WTC11 (cell line): ENCODE measurements at regions not wholly inside any gene's neighbourhood (a gene's known extent, or its start where the extent isn't known, plus 50 kb on each side); places are given as distances from the start of the nearest gene placed in this dataset.
"Not testable (repeated sequence)": the region's sequence is repeated elsewhere in the genome, so short reads cannot be mapped to it uniquely, and the experiment has no call there.

Experiments
- ATAC-seq: fragments of 200-7000 bp; cut with Tn5 transposase; 2 replicates; pipeline ENCODE4 v1.10.0; 2021; ENCODE audit warnings: mild to moderate bottlenecking, moderate library complexity
- CTCF ChIA-PET: fragments of 300-600 bp; sonication (Branson Sonifier 250); formaldehyde crosslinking; loops from one replicate; lab custom pipeline; 2021; ENCODE audit warnings: antibody characterized with exemption; lab: Charles Lee
- POLR2A ChIA-PET: fragments of 350-600 bp; sonication (Branson Sonifier 250); formaldehyde crosslinking; loops from one replicate; lab custom pipeline; 2021; ENCODE audit warnings: antibody characterized with exemption; lab: Charles Lee
- DNase-seq: peaks from one replicate; pipeline ENCODE4 v3.0.0; 2021; ENCODE audit warnings: low spot score
- H3K27ac Mint-ChIP-seq: 2 replicates; pipeline ENCODE4 v1.8.0; 2021; ENCODE audit warnings: mixed read lengths
- H3K27me3 Mint-ChIP-seq: 2 replicates; pipeline ENCODE4 v1.8.0; 2021; ENCODE audit warnings: low read depth, mild to moderate bottlenecking, moderate library complexity, mixed read lengths
- H3K36me3 Mint-ChIP-seq: 2 replicates; pipeline ENCODE4 v1.8.0; 2021; ENCODE audit warnings: mixed read lengths
- H3K4me1 Mint-ChIP-seq: 2 replicates; pipeline ENCODE4 v1.8.0; 2022; ENCODE audit warnings: mixed read lengths
- H3K4me3 Mint-ChIP-seq: 2 replicates; pipeline ENCODE4 v1.8.0; 2021; ENCODE audit warnings: mild to moderate bottlenecking, moderate library complexity, mixed read lengths
- H3K9me3 Mint-ChIP-seq: 2 replicates; pipeline ENCODE4 v1.8.0; 2021; ENCODE audit warnings: mixed read lengths
- AR ChIP-seq: fragments of 250-450 bp; sonication (Bioruptor Pico); IDR thresholded peaks from 2 replicates; pipeline ENCODE4 v1.9.0; 2021; ENCODE audit warnings: mild to moderate bottlenecking
- CREM ChIP-seq: sonication (generic); formaldehyde crosslinking; IDR thresholded peaks from 2 replicates; pipeline ENCODE4 v1.8.1; 2022; ENCODE audit warnings: mild to moderate bottlenecking, missing genetic modification reagents, moderate library complexity
- E2F5 ChIP-seq: sonication (generic); formaldehyde crosslinking; IDR thresholded peaks from 2 replicates; pipeline ENCODE4 v1.8.1; 2022; ENCODE audit warnings: mild to moderate bottlenecking, moderate library complexity, missing genetic modification reagents
- FOXP4 ChIP-seq: sonication (generic); formaldehyde crosslinking; IDR thresholded peaks from 2 replicates; pipeline ENCODE4 v1.8.0; 2022; ENCODE audit warnings: mild to moderate bottlenecking, missing genetic modification reagents
- GABPB1 ChIP-seq: sonication (generic); formaldehyde crosslinking; IDR thresholded peaks from 2 replicates; pipeline ENCODE4 v1.8.1; 2023; ENCODE audit warnings: mild to moderate bottlenecking, missing genetic modification reagents
- JUN ChIP-seq: sonication (generic); formaldehyde crosslinking; IDR thresholded peaks from 2 replicates; pipeline ENCODE4 v1.8.0; 2023; ENCODE audit warnings: mild to moderate bottlenecking, missing genetic modification reagents
- MAX ChIP-seq: sonication (generic); formaldehyde crosslinking; IDR thresholded peaks from 2 replicates; pipeline ENCODE4 v1.8.0; 2022; ENCODE audit warnings: mild to moderate bottlenecking, missing genetic modification reagents
- OVOL2 ChIP-seq: fragments of 250-450 bp; sonication (Bioruptor Pico); IDR thresholded peaks from 2 replicates; pipeline ENCODE4 v1.9.0; 2021; ENCODE audit warnings: mild to moderate bottlenecking, borderline replicate concordance
- PREB ChIP-seq: sonication (generic); formaldehyde crosslinking; IDR thresholded peaks from 2 replicates; pipeline ENCODE4 v1.8.1; 2022; ENCODE audit warnings: mild to moderate bottlenecking, missing genetic modification reagents, moderate library complexity, borderline replicate concordance
- RELA ChIP-seq: sonication (generic); formaldehyde crosslinking; IDR thresholded peaks from 2 replicates; pipeline ENCODE4 v1.8.1; 2022; ENCODE audit warnings: missing genetic modification reagents, mild to moderate bottlenecking, borderline replicate concordance
- SOX15 ChIP-seq: fragments of 250-450 bp; sonication (Bioruptor Pico); IDR thresholded peaks from 2 replicates; pipeline ENCODE4 v1.9.0; 2021; ENCODE audit warnings: mild to moderate bottlenecking
- TEAD1 ChIP-seq: sonication (generic); formaldehyde crosslinking; IDR thresholded peaks from 2 replicates; pipeline ENCODE4 v1.8.0; 2022; ENCODE audit warnings: mild to moderate bottlenecking, missing genetic modification reagents
- USF2 ChIP-seq: sonication (generic); formaldehyde crosslinking; IDR thresholded peaks from 2 replicates; pipeline ENCODE4 v1.8.1; 2023; ENCODE audit warnings: mild to moderate bottlenecking, missing genetic modification reagents, moderate library complexity
- ZNF121 ChIP-seq: sonication (generic); formaldehyde crosslinking; IDR thresholded peaks from 2 replicates; pipeline ENCODE4 v1.8.0; 2023; ENCODE audit warnings: missing genetic modification reagents
- ZNF219 ChIP-seq: sonication (generic); formaldehyde crosslinking; IDR thresholded peaks from 2 replicates; pipeline ENCODE4 v1.8.0; 2023; ENCODE audit warnings: missing genetic modification reagents, mild to moderate bottlenecking, borderline replicate concordance
- ZNF263 ChIP-seq: sonication (generic); formaldehyde crosslinking; IDR thresholded peaks from 2 replicates; pipeline ENCODE4 v1.8.1; 2022; ENCODE audit warnings: low read depth, mild to moderate bottlenecking, moderate library complexity, missing genetic modification reagents
- ZNF416 ChIP-seq: fragments of 250-450 bp; sonication (Bioruptor Pico); IDR thresholded peaks from 2 replicates; pipeline ENCODE4 v1.9.0; 2021; ENCODE audit warnings: mild to moderate bottlenecking, inconsistent platforms

- H3K27ac Mint-ChIP-seq, result no peak overlapping the region; the same call in 1 of the 2 replicates
- CTCF ChIA-PET, result no interaction called here
- DNase-seq (no peak), ATAC-seq (no peak)
- no peaks in the 10 kb centered on the region for H3K4me1 Mint-ChIP-seq
- H3K36me3 Mint-ChIP-seq, result no peaks in the 10 kb centered on the region
- no peaks in the 10 kb centered on the region for H3K27me3 Mint-ChIP-seq
- TF ChIP-seq OVOL2 (CRISPR knock-in tag) (no peak), GABPB1 (CRISPR knock-in tag) (no peak), ZNF263 (CRISPR knock-in tag) (no peak), ZNF121 (no peak), MAX (CRISPR knock-in tag) (no peak), CREM (CRISPR knock-in tag) (no peak), ZNF219 (CRISPR knock-in tag) (no peak), AR (CRISPR knock-in tag) (no peak), PREB (no peak), ZNF416 (no peak), FOXP4 (CRISPR knock-in tag) (no peak), TEAD1 (no peak), E2F5 (CRISPR knock-in tag) (no peak), RELA (CRISPR knock-in tag) (no peak), JUN (CRISPR knock-in tag) (no peak), USF2 (no peak), SOX15 (CRISPR knock-in tag) (no peak)
- H3K9me3 Mint-ChIP-seq, result peaks cover 10% of the 10 kb centered on the region; the same call in 1 of the 2 replicates
- POLR2A ChIA-PET, result no interaction called here
- no peak overlapping the region for H3K4me3 Mint-ChIP-seq
These were observed 315.3 kb upstream of the LUZP2 start for GRCh38 chr11:24181395-24182047.

- H3K27ac Mint-ChIP-seq, CTCF ChIA-PET, POLR2A ChIA-PET, H3K4me1 Mint-ChIP-seq, H3K27me3 Mint-ChIP-seq, ATAC-seq, H3K4me3 Mint-ChIP-seq, DNase-seq: not testable (repeated sequence)
- H3K36me3 Mint-ChIP-seq, result peaks cover 11% of the 10 kb centered on the region
- H3K9me3 Mint-ChIP-seq, result peaks cover 26% of the 10 kb centered on the region
These were observed 311.3 kb upstream of the LUZP2 start for GRCh38 chr11:24185535-24185934.
